ENCODE measurements at regions not wholly inside any gene's neighbourhood (a gene's known extent, or its start where the extent isn't known, plus 50 kb on each side); places are given as distances from the start of the nearest gene placed in this dataset.

- WGBS = 90% methylated on average over 11 of the region's 11 CpGs
- peaks cover 27% of the 10 kb centered on the region for H3K4me1 ChIP-seq
- TF ChIP-seq POLR2A (IDR thresholded peaks at IDR 0.05) = no peak
- TF ChIP-seq POLR2AphosphoS5 (IDR thresholded peaks at IDR 0.05) = no peak
- no peak for TF ChIP-seq CTCF (IDR thresholded peaks at IDR 0.05)
- no peak for TF ChIP-seq EP300 (IDR thresholded peaks at IDR 0.05)
- no peak overlapping the region for H3K4me3 ChIP-seq
- H3K27me3 ChIP-seq = peaks cover 13% of the 10 kb centered on the region
- H3K36me3 ChIP-seq = no peaks in the 10 kb centered on the region
- no peak overlapping the region for H3K27ac ChIP-seq
- no peaks in the 10 kb centered on the region for H3K9me3 ChIP-seq
- DNase-seq (ENCODE audit: low spot score in 2 of 2) = no peak
Observed at GRCh38 chr11:131193031-131193501, 177.3 kb upstream of the NTM start.

GRCh38 chr11:131194726-131195125 lies 175.7 kb upstream of the NTM start:
- WGBS = 91% methylated on average over 6 of the region's 6 CpGs

GRCh38 chr11:131195661-131196517 lies 174.5 kb upstream of the NTM start:
- no peak for TF ChIP-seq POLR2A (IDR thresholded peaks at IDR 0.05)
- no peak for TF ChIP-seq CTCF (IDR thresholded peaks at IDR 0.05)
- no peak for TF ChIP-seq EP300 (IDR thresholded peaks at IDR 0.05)
- no peak for TF ChIP-seq POLR2AphosphoS5 (IDR thresholded peaks at IDR 0.05)
- no peak for DNase-seq (ENCODE audit: low spot score in 2 of 2)
- H3K4me3 ChIP-seq = peak overlapping the region; percentile 13
- peaks cover 13% of the 10 kb centered on the region for H3K27me3 ChIP-seq
- H3K36me3 ChIP-seq = no peaks in the 10 kb centered on the region
- peaks cover 19% of the 10 kb centered on the region for H3K4me1 ChIP-seq
- WGBS = 25% methylated on average over 11 of the region's 11 CpGs
- no peaks in the 10 kb centered on the region for H3K9me3 ChIP-seq
- H3K27ac ChIP-seq = no peak overlapping the region

More at GRCh38 chr11:131194726-131195125, 175.7 kb upstream of the NTM start:
- Histone ChIP-seq H3K27me3 (peaks cover 13% of the 10 kb centered on the region), H3K36me3 (no peaks in the 10 kb centered on the region), H3K4me1 (peaks cover 27% of the 10 kb centered on the region), H3K27ac (no peak overlapping the region), H3K4me3 (no peak overlapping the region), H3K9me3 (no peaks in the 10 kb centered on the region)
- TF ChIP-seq EP300 (IDR thresholded peaks at IDR 0.05) = no peak
- no peak for TF ChIP-seq POLR2AphosphoS5 (IDR thresholded peaks at IDR 0.05)
- no peak for TF ChIP-seq CTCF (IDR thresholded peaks at IDR 0.05)
- no peak for TF ChIP-seq POLR2A (IDR thresholded peaks at IDR 0.05)
- DNase-seq (ENCODE audit: low spot score in 2 of 2) = no peak

- 69% methylated on average over 14 of the region's 15 CpGs for WGBS
- TF ChIP-seq POLR2A (IDR thresholded peaks at IDR 0.05) = no peak
- no peak for TF ChIP-seq EP300 (IDR thresholded peaks at IDR 0.05)
- TF ChIP-seq CTCF (IDR thresholded peaks at IDR 0.05) = no peak
- TF ChIP-seq POLR2AphosphoS5 (IDR thresholded peaks at IDR 0.05) = no peak
- no peak for DNase-seq (ENCODE audit: low spot score in 2 of 2)
Observed at GRCh38 chr11:131198161-131199014, 172.0 kb upstream of the NTM start.

GRCh38 chr11:131199015-131199280 lies 171.5 kb upstream of the NTM start:
- TF ChIP-seq EP300 (IDR thresholded peaks at IDR 0.05) (no peak), CTCF (IDR thresholded peaks at IDR 0.05) (no peak), POLR2A (IDR thresholded peaks at IDR 0.05) (no peak), POLR2AphosphoS5 (IDR thresholded peaks at IDR 0.05) (no peak)
- 63% methylated on average over 2 of the region's 8 CpGs for WGBS
- DNase-seq (ENCODE audit: low spot score in 2 of 2) = no peak
- H3K4me3 ChIP-seq = no peak overlapping the region
- H3K27me3 ChIP-seq = peaks cover 4% of the 10 kb centered on the region
- no peaks in the 10 kb centered on the region for H3K36me3 ChIP-seq
- peaks cover 19% of the 10 kb centered on the region for H3K4me1 ChIP-seq
- no peaks in the 10 kb centered on the region for H3K9me3 ChIP-seq
- no peak overlapping the region for H3K27ac ChIP-seq

More at GRCh38 chr11:131198161-131199014, 172.0 kb upstream of the NTM start:
- Histone ChIP-seq H3K36me3 (no peaks in the 10 kb centered on the region), H3K27ac (no peak overlapping the region), H3K4me1 (peaks cover 19% of the 10 kb centered on the region), H3K9me3 (no peaks in the 10 kb centered on the region), H3K27me3 (peaks cover 8% of the 10 kb centered on the region), H3K4me3 (no peak overlapping the region)
